ENCODE measurements at regions not wholly inside any gene's neighbourhood (a gene's known extent, or its start where the extent isn't known, plus 50 kb on each side); places are given as distances from the start of the nearest gene placed in this dataset.

DNA sequence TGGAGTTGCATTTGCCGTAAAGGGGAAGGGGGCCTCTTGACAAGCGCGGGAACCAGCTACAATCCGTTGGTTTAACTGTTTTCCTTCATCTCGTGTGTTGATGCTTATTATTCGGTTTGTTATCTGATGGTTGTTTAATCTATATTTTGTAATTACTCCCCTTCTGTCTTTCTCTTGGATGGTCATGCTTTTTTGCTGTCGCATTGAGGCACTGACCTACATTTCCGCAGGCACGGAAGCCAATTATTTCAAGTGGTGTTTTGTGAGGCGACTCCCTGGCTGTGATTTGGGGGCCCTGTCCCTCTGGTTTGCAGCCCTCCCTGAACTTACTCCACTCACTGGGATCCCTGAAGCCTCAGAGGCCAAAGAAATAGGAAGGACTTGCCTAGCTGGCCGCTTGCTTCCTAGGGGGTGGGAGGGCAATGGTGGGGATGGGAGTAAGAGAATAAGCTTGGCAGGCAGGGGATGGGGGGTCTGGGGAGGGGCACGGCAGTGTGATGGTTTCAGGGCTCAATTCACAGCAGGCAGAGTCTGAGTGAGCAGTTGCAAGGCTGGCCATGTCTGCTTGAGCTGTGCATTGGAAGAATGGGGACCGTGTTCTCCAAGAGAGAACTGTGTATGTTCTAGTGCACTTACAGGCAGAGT lies 165.8 kb upstream of the B3GAT1 start:
- TF ChIP-seq CTCF (IDR thresholded peaks at IDR 0.05) (no peak), POLR2A (IDR thresholded peaks at IDR 0.05) (no peak)

Data from heart left ventricle (tissue), 13 donors.